NB4 (cell line): ENCODE measurements at regions not wholly inside any gene's neighbourhood (a gene's known extent, or its start where the extent isn't known, plus 50 kb on each side); places are given as distances from the start of the nearest gene placed in this dataset.

Experiments used
- POLR2A ChIP-seq: IDR thresholded peaks from 2 replicates; pipeline ENCODE4 v1.6.1; 2011; ENCODE audit warnings: mild to moderate bottlenecking; ENCODE audit not compliant: insufficient read length; ENCODE audit errors: extremely low read depth
- TF ChIP-seq, protein P1 (sequence below): IDR thresholded peaks from one replicate; pipeline ENCODE4 v1.5.1; 2012; ENCODE audit warnings: low read depth, low read length
- TF ChIP-seq, protein P2 (sequence below): IDR thresholded peaks from 2 replicates; pipeline ENCODE4 v1.6.1; 2011; ENCODE audit warnings: low read depth, low read length

DNA sequence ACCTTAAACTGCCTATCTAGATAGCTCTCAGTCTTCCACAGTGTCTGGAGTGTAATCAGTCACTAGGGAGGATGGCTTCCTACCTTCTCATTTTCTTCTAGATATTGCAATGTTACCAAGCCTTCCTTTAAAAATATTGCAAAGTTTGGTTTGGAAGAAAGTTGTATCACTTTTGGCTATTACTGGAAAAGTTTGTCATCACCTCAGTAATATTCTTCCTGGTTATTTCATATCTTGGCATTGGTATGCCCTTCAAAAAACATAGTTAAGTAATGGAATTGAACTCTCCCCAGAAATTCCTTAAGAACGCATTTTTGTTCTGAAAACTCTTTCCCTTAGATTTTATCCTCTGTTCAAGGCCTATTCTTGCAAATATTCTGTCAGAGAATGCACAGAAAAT, 179.3 kb upstream of the MME start:
- TF ChIP-seq, protein P1, sequence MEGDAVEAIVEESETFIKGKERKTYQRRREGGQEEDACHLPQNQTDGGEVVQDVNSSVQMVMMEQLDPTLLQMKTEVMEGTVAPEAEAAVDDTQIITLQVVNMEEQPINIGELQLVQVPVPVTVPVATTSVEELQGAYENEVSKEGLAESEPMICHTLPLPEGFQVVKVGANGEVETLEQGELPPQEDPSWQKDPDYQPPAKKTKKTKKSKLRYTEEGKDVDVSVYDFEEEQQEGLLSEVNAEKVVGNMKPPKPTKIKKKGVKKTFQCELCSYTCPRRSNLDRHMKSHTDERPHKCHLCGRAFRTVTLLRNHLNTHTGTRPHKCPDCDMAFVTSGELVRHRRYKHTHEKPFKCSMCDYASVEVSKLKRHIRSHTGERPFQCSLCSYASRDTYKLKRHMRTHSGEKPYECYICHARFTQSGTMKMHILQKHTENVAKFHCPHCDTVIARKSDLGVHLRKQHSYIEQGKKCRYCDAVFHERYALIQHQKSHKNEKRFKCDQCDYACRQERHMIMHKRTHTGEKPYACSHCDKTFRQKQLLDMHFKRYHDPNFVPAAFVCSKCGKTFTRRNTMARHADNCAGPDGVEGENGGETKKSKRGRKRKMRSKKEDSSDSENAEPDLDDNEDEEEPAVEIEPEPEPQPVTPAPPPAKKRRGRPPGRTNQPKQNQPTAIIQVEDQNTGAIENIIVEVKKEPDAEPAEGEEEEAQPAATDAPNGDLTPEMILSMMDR = no peak
- no peak for TF ChIP-seq POLR2A
- TF ChIP-seq, protein P2, sequence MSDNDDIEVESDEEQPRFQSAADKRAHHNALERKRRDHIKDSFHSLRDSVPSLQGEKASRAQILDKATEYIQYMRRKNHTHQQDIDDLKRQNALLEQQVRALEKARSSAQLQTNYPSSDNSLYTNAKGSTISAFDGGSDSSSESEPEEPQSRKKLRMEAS = no peak
